Astrocyte (in vitro differentiated cells and primary cell): ENCODE measurements at regions not wholly inside any gene's neighbourhood (a gene's known extent, or its start where the extent isn't known, plus 50 kb on each side); places are given as distances from the start of the nearest gene placed in this dataset.
"Not testable (repeated sequence)": the region's sequence is repeated elsewhere in the genome, so short reads cannot be mapped to it uniquely, and the experiment has no call there.

Experiments used
- DNase-seq: peaks from one replicate; pipeline ENCODE4 v3.0.0-alpha.2; 2010; ENCODE audit warnings: low read depth
- FAIRE-seq: peaks from 2 replicates; lab custom pipeline; 2011; peaks lifted over from hg19 to GRCh38; lab: Jason Lieb, UNC
- H2AFZ ChIP-seq: 2 replicates; pipeline ENCODE4 v1.6.0; 2012; ENCODE audit warnings: low read depth, low read length, inconsistent platforms
- H3K27ac ChIP-seq: 2 replicates; pipeline ENCODE4 v1.5.1; 2011; ENCODE audit warnings: low read depth, low read length, inconsistent platforms
- H3K27me3 ChIP-seq: 2 replicates; pipeline ENCODE4 v1.6.0; 2011; ENCODE audit warnings: low read length, inconsistent platforms; ENCODE audit not compliant: insufficient read depth
- H3K36me3 ChIP-seq: 2 replicates; pipeline ENCODE4 v1.5.1; 2011; ENCODE audit warnings: low read length, inconsistent platforms; ENCODE audit not compliant: insufficient read depth
- H3K4me1 ChIP-seq: 2 replicates; pipeline ENCODE4 v1.5.1; 2011; ENCODE audit warnings: low read length, inconsistent platforms; ENCODE audit not compliant: insufficient read depth
- H3K4me2 ChIP-seq: 2 replicates; pipeline ENCODE4 v1.6.0; 2012; ENCODE audit warnings: low read length, inconsistent platforms
- H3K4me3 ChIP-seq: 2 replicates; pipeline ENCODE4 v1.5.1; 2011; ENCODE audit warnings: low read depth, mild to moderate bottlenecking, low read length, inconsistent platforms; ENCODE audit not compliant: insufficient read depth
- H3K79me2 ChIP-seq: 2 replicates; pipeline ENCODE4 v1.6.0; 2012; ENCODE audit warnings: mild to moderate bottlenecking, low read length, inconsistent platforms; ENCODE audit not compliant: insufficient read depth
- H3K9ac ChIP-seq: 2 replicates; pipeline ENCODE4 v1.6.0; 2012; ENCODE audit warnings: mild to moderate bottlenecking, low read length, inconsistent platforms
- H3K9me3 ChIP-seq: 2 replicates; pipeline ENCODE4 v1.5.1; 2012; ENCODE audit warnings: low read depth, mild to moderate bottlenecking, low read length, inconsistent platforms; ENCODE audit not compliant: insufficient read depth
- H4K20me1 ChIP-seq: 2 replicates; pipeline ENCODE4 v1.6.0; 2012; ENCODE audit warnings: low read length, inconsistent platforms; ENCODE audit not compliant: insufficient read depth
- H3K27ac Mint-ChIP-seq: one replicate; pipeline ENCODE4 v1.8.0; 2021; ENCODE audit warnings: mild to moderate bottlenecking, mixed read lengths; ENCODE audit not compliant: unreplicated experiment
- H3K27me3 Mint-ChIP-seq: one replicate; pipeline ENCODE4 v1.8.0; 2021; ENCODE audit warnings: low read depth, mixed read lengths; ENCODE audit not compliant: unreplicated experiment
- H3K36me3 Mint-ChIP-seq: one replicate; pipeline ENCODE4 v1.8.0; 2021; ENCODE audit warnings: low read depth, mixed read lengths; ENCODE audit not compliant: unreplicated experiment
- H3K4me1 Mint-ChIP-seq: one replicate; pipeline ENCODE4 v1.8.0; 2021; ENCODE audit warnings: low read depth, mixed read lengths; ENCODE audit not compliant: unreplicated experiment
- H3K4me3 Mint-ChIP-seq: one replicate; pipeline ENCODE4 v1.8.0; 2021; ENCODE audit warnings: mild to moderate bottlenecking, moderate library complexity, mixed read lengths; ENCODE audit not compliant: unreplicated experiment
- H3K9me3 Mint-ChIP-seq: one replicate; pipeline ENCODE4 v1.8.0; 2021; ENCODE audit warnings: mild to moderate bottlenecking, mixed read lengths; ENCODE audit not compliant: unreplicated experiment
- EZH2 ChIP-seq: IDR thresholded peaks from 2 replicates; pipeline ENCODE4 v1.6.1; 2012; ENCODE audit warnings: mild to moderate bottlenecking, low read length, inconsistent platforms; ENCODE audit not compliant: insufficient read depth
- TF ChIP-seq, protein P1 (sequence below): IDR thresholded peaks from 2 replicates; pipeline ENCODE4 v1.5.1; 2011; ENCODE audit warnings: low read depth, mild to moderate bottlenecking, inconsistent platforms, low read length, moderate library complexity; ENCODE audit not compliant: insufficient read depth

DNA sequence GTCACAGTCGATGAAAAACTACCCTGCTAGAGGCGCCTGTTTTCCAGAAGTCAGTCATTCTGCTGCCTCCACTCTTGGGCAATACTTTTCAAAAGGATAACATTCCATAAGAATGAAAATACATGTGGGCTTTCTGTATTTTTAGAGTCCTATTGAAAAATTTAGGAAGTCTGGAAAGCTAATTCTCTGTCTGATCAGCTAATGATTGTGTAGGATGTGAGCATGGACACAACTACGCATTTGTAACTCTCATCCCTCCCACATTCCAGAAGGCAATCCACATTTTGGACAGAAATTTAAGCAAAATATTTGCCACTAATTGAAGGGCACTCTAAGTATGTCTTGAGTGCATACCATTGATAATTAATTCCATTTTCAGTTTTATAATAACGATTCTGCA, 63.5 kb upstream of the MXRA5 start:
- not testable (repeated sequence) for H3K4me2 ChIP-seq, FAIRE-seq, H3K9ac ChIP-seq, H3K36me3 ChIP-seq, DNase-seq, H3K9me3 Mint-ChIP-seq, H3K36me3 Mint-ChIP-seq, H3K4me3 ChIP-seq, H3K4me1 Mint-ChIP-seq, H3K4me1 ChIP-seq, H2AFZ ChIP-seq, H3K9me3 ChIP-seq, H3K4me3 Mint-ChIP-seq, H3K27me3 ChIP-seq, H3K27me3 Mint-ChIP-seq, H4K20me1 ChIP-seq, H3K79me2 ChIP-seq, H3K27ac Mint-ChIP-seq, H3K27ac ChIP-seq

- no peaks in the 10 kb centered on the region for H3K27me3 ChIP-seq
- no peak overlapping the region for H3K4me2 ChIP-seq
- no peak overlapping the region for H3K27ac ChIP-seq
- DNase-seq (no peak), FAIRE-seq (no peak)
- H3K27me3 Mint-ChIP-seq: no peaks in the 10 kb centered on the region
- no peaks in the 10 kb centered on the region for H3K79me2 ChIP-seq
- H3K4me3 Mint-ChIP-seq: no peak overlapping the region
- no peaks in the 10 kb centered on the region for H3K36me3 Mint-ChIP-seq
- H3K9me3 ChIP-seq: no peaks in the 10 kb centered on the region
- TF ChIP-seq, protein P1, sequence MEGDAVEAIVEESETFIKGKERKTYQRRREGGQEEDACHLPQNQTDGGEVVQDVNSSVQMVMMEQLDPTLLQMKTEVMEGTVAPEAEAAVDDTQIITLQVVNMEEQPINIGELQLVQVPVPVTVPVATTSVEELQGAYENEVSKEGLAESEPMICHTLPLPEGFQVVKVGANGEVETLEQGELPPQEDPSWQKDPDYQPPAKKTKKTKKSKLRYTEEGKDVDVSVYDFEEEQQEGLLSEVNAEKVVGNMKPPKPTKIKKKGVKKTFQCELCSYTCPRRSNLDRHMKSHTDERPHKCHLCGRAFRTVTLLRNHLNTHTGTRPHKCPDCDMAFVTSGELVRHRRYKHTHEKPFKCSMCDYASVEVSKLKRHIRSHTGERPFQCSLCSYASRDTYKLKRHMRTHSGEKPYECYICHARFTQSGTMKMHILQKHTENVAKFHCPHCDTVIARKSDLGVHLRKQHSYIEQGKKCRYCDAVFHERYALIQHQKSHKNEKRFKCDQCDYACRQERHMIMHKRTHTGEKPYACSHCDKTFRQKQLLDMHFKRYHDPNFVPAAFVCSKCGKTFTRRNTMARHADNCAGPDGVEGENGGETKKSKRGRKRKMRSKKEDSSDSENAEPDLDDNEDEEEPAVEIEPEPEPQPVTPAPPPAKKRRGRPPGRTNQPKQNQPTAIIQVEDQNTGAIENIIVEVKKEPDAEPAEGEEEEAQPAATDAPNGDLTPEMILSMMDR: no peak
- TF ChIP-seq EZH2: no peak
- H3K4me1 Mint-ChIP-seq: peaks cover 4% of the 10 kb centered on the region
- H3K9ac ChIP-seq: no peak overlapping the region
- H3K4me3 ChIP-seq: no peak overlapping the region
- no peak overlapping the region for H3K27ac Mint-ChIP-seq
- H2AFZ ChIP-seq: no peak overlapping the region
- no peaks in the 10 kb centered on the region for H4K20me1 ChIP-seq
- peaks cover 4% of the 10 kb centered on the region for H3K9me3 Mint-ChIP-seq
- H3K4me1 ChIP-seq: no peaks in the 10 kb centered on the region
- no peaks in the 10 kb centered on the region for H3K36me3 ChIP-seq
Observed at GRCh38 chrX:3407781-3408180, 61.3 kb upstream of the MXRA5 start.

GRCh38 chrX:3407121-3407520, 60.7 kb upstream of the MXRA5 start:
- DNase-seq: no peak
- no peak for FAIRE-seq

More at GRCh38 chrX:3407121-3407520, 60.7 kb upstream of the MXRA5 start:
- H4K20me1 ChIP-seq: no peaks in the 10 kb centered on the region
- Mint-ChIP-seq H3K4me1 (peaks cover 4% of the 10 kb centered on the region), H3K36me3 (no peaks in the 10 kb centered on the region), H3K27ac (no peak overlapping the region), H3K4me3 (no peak overlapping the region), H3K9me3 (peaks cover 4% of the 10 kb centered on the region), H3K27me3 (no peaks in the 10 kb centered on the region)
- no peaks in the 10 kb centered on the region for H3K27me3 ChIP-seq
- no peak overlapping the region for H3K4me2 ChIP-seq
- H3K27ac ChIP-seq: no peak overlapping the region
- no peaks in the 10 kb centered on the region for H3K4me1 ChIP-seq
- no peaks in the 10 kb centered on the region for H3K36me3 ChIP-seq
- H3K9ac ChIP-seq: no peak overlapping the region
- H2AFZ ChIP-seq: no peak overlapping the region
- no peaks in the 10 kb centered on the region for H3K79me2 ChIP-seq
- TF ChIP-seq, protein P1: no peak
- TF ChIP-seq EZH2: no peak
- no peaks in the 10 kb centered on the region for H3K9me3 ChIP-seq
- H3K4me3 ChIP-seq: no peak overlapping the region
